HG02973 (cell line): ENCODE measurements at regions not wholly inside any gene's neighbourhood (a gene's known extent, or its start where the extent isn't known, plus 50 kb on each side); places are given as distances from the start of the nearest gene placed in this dataset.

Experiments used
- ATAC-seq: cut with Tn5 transposase; IDR thresholded peaks from one replicate; pipeline ENCODE4 v1.9.1; 2021; ENCODE audit warnings: moderate library complexity; ENCODE audit not compliant: unreplicated experiment

DNA sequence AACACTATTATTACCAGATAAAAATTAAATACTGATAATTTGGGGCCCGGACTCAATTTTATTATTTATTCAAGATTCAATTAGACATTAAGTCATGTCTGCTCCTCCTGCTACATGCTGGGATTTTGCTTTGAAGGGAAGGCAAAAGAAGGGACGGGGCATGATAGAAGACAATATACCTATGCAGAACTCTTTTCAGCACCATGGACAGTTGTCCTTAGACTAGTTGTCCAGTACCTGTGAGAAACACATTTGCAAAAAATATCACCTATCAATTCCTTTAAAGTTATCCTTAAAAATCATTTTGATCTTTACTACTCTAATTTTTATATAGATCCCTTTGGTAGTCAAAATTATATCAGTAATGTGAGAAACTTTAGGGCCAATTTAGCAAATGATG is 100.2 kb upstream of the SULT1C3 start:
- no peak for ATAC-seq

DNA sequence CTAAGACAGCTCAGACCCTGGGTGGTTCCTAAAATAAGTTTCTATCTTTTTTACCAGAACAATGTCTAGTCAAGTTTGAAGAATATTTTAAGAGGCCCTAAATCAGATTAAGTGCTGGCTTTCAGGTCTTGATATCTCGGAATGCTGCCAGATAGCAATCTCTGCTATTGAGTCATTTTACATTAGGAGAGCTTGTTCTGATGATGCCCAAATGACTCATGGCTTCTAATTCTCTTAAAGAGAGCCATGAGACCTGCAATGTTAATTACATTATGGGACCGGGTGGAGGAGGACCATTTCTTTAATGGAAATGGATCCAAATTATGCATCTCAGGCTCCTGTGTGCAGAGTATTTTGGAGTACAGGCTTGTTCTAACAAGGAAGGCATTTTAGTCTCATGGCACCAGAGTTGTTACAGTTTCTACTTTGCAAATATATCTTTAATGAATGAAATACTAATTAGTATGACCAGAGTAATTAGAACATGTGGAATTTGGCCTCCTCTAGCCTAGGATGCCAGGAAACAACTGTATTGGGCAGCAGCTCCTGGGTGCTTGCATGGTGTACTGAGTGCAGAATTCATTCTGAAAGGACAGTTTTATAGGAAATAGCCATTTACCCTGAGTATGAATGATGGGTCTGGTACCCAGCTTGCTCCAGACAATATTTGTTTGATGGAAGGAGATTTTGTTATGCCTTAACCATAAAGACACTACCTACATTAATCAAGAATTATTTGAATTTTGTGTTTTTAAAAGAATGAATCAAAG is 94.0 kb upstream of the SULT1C3 start:
- ATAC-seq: no peak

DNA sequence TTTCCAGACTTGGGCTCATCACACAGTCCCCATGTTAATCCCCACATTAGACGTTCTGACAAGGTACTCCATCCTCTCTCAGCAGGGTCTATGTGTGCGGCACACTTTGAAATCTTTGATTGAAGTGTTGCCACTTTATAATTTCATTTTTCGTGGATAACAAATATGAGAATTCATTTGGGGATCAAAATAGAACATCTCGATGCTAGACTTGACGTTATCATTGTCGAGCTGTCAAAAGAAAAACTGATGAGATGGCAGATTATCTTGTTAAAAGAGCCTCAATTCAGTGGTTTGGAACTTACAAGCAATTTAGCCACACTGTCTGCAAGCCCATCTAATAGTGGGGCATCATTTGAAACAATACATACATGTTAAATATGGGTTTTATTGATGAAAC is 91.2 kb upstream of the SULT1C3 start:
- ATAC-seq: no peak

DNA sequence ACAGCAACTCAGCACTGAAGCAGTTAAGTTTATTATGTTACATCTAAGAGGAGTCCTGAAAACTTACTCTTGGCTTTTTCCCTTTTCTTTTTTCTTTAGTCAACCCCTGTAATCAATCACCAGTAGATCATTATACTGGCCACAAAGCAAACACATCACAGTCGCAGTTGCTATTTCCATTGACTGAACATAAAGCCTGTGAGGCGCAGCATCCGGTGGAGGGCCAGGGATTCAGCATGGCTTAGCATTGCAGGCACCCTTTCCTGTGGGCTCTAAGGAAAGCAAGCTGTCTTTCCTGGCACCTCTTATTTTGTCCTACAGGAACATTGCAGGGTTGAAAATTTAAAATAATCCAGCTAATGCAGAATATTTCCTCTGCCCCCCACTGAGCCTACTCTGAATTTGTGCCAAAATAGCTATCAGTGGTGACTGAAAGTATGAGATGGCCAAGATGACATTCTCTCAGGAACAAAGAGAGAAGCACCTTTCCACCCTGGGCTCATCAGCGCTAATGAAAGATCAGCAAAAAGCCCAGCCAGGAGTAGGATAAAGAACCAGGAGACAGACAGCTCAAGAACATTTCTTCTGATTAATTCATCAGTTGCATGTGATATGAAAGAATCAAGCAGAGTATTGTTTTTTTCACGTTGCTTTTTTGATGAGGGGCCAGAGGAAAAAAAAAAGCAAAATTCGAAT is 85.3 kb upstream of the SULT1C3 start:
- ATAC-seq: no peak

DNA sequence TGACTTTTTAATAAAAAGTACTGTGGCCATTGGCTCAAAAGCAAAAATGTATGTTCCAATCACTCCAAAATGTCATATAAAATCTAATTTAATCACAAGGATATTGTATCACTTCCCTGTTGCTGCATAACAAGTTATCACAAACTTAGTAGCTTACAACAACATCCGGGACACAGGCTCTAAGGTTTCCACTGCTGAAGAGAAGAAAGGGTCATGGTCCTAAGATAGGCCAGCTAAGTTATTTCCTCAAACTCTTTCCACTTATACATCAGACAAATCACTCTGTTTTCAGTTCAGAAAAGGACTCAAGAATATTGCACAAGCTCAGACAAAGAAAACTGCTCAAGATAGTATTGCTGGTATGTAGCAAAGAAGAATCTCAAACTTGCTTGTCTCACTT is 78.5 kb upstream of the SULT1C3 start:
- ATAC-seq: no peak

DNA sequence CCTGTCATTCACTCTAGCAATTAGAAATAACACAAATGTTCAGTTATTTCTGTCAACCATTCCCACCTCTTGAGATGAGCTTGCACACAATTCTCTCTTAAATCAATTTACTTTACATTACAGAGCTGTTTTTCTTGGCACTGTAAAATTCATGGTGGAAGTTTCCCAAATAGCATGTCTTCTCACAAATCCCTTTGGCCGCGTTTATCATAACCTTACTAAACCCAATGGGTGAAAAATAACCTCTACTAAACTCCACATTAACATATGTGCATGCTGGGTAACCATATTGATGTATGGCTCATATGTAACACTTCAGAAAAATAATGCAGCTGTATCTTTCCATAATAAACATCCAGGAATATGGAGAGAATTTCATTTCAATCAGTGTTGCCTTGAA is 75.5 kb upstream of the SULT1C3 start:
- ATAC-seq: no peak

DNA sequence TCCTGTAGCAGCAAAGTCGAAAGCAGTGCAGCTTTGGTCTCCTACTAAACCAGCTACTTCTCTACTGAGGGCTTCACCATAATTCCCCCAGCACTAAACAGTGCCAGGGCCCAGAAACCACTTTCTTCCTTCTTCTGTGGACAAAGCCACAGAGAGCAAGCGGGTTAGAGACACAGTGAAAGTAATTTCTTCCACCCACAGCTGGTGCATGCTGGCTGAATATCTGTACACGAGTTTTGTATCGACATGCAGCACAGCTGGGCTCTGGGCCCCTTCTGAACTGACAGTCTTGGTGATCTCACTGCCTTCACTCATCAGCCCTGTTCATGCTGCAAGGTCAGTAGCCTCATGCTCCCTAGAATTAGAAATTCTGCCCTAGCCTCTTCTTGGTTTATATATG is 74.0 kb upstream of the SULT1C3 start:
- ATAC-seq: no peak

DNA sequence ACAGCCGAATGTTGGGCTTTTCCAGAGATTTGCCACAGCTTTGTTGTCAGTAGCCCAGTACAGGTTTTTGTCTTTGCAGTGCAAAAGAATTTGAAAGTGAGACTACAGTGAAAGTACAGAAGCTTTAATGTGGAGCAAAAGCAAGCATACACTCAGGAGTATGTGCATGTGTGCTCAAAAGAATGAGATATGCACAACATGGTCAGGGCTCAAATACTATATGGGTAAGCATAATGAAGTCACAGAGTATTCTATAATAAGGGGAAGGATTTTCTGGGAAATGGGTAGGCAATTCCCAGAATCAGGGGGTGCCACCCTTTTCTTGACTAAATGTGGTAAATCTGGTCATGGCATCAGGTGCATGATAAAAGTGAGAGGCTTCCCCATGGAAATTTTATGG is 72.1 kb upstream of the SULT1C3 start:
- ATAC-seq: no peak

DNA sequence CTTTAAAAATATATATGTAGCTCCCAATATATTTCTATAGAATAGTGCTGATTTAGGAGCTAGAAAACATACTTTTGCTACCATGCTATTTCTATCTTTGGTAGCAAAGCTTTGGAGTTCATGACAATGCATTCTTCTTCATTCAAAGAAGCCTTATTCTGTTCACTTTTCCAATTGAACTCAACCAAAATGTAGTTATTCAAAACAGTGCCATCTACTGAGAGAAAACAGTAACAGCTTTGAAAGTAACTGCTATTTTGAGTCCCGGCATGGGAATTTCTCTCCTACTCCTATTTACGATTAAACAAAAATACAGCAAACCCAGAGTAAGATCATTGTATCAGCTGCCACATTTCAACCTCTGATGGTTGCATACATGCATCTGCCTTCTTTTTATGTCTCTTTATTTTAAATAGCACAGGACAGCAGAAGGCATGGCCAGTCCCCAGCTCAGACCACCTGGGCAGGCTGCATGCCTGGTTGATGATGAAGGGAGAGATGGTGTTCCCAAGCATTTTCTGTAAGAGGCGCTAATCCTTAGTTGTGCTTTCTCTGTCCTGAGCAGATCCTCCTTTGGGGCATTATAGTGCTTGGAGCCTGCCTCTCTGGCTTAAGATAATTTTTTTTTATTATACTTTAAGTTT is 69.7 kb upstream of the SULT1C3 start:
- ATAC-seq: no peak

DNA sequence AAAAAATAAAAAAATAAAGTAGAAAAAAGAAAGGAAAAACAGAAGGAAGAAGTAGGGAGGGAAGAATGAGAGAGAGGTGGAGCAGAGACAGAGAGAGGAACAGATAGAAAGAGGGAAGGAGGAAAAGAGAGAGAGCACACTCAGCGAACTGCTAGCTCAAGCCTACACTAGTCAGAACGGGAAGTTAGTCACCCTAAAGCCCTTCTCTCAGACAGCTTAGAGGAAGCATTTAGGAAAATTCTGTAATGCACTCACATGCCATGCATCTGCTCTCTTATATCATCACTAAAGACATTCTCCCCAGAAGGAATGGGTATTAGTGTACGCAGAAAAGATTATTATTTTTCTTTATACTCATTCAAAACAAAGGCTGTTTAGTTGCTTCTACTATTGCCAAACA is 68.1 kb upstream of the SULT1C3 start:
- ATAC-seq: no peak

DNA sequence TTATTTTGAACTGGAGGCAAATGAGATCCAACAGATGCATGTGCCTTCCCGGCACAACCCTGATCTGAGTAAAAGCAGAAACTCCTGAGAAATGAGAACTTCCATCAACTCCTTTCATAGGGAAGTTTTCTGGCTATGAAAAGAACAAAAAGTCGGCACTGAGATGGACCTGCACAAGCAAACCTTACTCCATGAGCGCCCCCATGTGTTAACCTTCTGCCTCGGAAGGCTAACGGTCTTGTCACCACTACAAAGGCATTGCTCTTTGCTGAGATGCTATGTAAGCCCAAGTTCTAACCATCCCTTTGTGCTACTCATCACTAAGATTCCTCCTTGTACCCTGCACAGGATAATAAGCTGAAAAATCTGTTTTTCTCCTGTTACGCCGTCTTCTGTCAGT is 57.3 kb upstream of the SULT1C3 start:
- ATAC-seq: no peak

DNA sequence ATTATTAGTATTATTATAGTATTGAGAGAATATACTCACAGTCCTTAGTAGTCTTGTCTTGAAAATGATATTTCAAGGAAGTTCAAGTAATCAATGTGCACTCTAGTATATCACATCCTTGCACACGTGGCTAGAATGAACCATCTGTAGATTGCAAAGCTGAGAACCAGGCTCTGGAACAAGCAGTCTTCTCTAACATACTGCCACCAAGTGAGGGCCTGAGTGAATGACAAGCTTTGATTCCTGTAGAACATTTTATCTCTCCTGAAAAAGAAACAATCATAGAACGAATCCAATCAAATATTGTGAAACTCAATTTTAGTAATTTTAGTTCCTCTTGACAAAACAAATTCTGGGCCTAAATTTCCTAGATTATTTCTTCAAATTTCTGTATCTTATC is 55.3 kb upstream of the SULT1C3 start:
- ATAC-seq: peak; percentile 63

DNA sequence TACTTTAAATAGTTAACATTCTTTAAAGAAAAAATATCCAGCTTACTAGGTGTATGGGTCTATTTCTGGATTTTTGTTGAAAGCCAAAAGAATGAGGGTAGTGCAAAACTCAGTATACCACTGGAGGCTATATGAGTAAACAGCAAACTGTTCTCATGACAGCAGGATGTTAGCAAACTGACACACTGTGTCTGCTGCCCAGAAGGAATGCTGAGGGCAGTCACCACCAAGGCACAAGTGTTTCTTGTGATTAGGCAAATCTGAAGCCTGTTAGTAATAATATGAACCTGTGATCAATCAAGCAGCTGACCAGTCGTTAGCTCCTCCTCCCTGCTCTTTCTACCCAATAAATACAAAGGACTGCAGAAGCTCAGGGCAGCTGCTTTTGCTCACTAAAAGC is 50.5 kb upstream of the SULT1C3 start:
- ATAC-seq: no peak
